HCT116 (cell line): ENCODE measurements at regions not wholly inside any gene's neighbourhood (a gene's known extent, or its start where the extent isn't known, plus 50 kb on each side); places are given as distances from the start of the nearest gene placed in this dataset.

Experiments
- ATAC-seq: fragments of 200-7000 bp; cut with Tn5 transposase; 2 replicates; pipeline ENCODE4 v1.9.1; 2020; ENCODE audit warnings: mild to moderate bottlenecking, moderate library complexity
- BruUV-seq: library from RNA; stranded (reverse); fragments of 400-500 nt; replicated peaks from 2 replicates; lab custom pipeline; 2021; lab: Mats Ljungman, UMichigan
- CTCF ChIA-PET: fragments of 300-600 bp; sonication (Branson Sonifier 250); formaldehyde crosslinking; loops from one replicate; lab custom pipeline; 2021; ENCODE audit warnings: antibody characterized with exemption; lab: Charles Lee
- POLR2A ChIA-PET: fragments of 300-600, 350-600 bp; sonication (Branson Sonifier 250); formaldehyde crosslinking; loops from one replicate; lab custom pipeline; 2021; ENCODE audit warnings: antibody characterized with exemption; lab: Charles Lee
- RAD21 ChIA-PET, 2 experiments: fragments of 300-600 bp; sonication (Branson Sonifier 250); formaldehyde crosslinking; loops; one replicate each; lab custom pipeline; 2023; ENCODE audit warnings: low total read pairs in 2 of 2; ENCODE audit not compliant: uncharacterized antibody in 2 of 2, unreplicated experiment in 2 of 2, low non-redundant PET in 1 of 2; lab: Charles Lee
- DNase-seq: peaks from one replicate; pipeline ENCODE4 v3.0.0-alpha.2; 2010; ENCODE audit warnings: low read depth, low spot score
- H2AFZ ChIP-seq: fragments of 200-600 bp; shearing (Covaris generic), sonication (generic); 2 replicates; pipeline ENCODE4 v1.6.1; 2017; ENCODE audit warnings: low read depth, mixed run types, mixed read lengths, antibody characterized with exemption, low read length; ENCODE audit not compliant: poor library complexity, severe bottlenecking
- H3K27ac ChIP-seq: 2 replicates; pipeline ENCODE4 v1.5.1; 2012; ENCODE audit warnings: low read depth, low read length
- H3K27me3 ChIP-seq: fragments of 200-600 bp; sonication (generic); 2 replicates; pipeline ENCODE4 v1.6.1; 2016; ENCODE audit warnings: mixed run types, low read length, mixed read lengths; ENCODE audit not compliant: insufficient read depth
- H3K36me3 ChIP-seq, 2 experiments: fragments of 200-500 bp in 1 of 2; fragments of 200-600 bp in 1 of 2; sonication (Bioruptor generic) in 1 of 2; sonication (generic) in 1 of 2; 2 replicates each; pipeline versions ENCODE4 v1.5.1 to v1.6.1; 2014 to 2016; ENCODE audit warnings: low read length in 2 of 2, inconsistent platforms in 1 of 2, mixed read lengths in 1 of 2, mixed run types in 1 of 2; ENCODE audit not compliant: insufficient read depth in 2 of 2, control insufficient read depth in 1 of 2
- H3K4me1 ChIP-seq, 2 experiments: fragments of 200-600 bp in 1 of 2; sonication (generic) in 1 of 2; 2 replicates each; pipeline versions ENCODE4 v1.5.1 to v1.6.1; 2012 to 2017; ENCODE audit warnings: low read length in 2 of 2, inconsistent platforms in 1 of 2, mild to moderate bottlenecking in 1 of 2, mixed read lengths in 1 of 2, mixed run types in 1 of 2, moderate library complexity in 1 of 2; ENCODE audit not compliant: insufficient read depth in 2 of 2, control insufficient read depth in 1 of 2
- H3K4me2 ChIP-seq: fragments of 200-600 bp; sonication (generic); 2 replicates; pipeline ENCODE4 v1.6.1; 2017; ENCODE audit warnings: mixed run types, low read length, mixed read lengths
- H3K4me3 ChIP-seq, 2 experiments: fragments of 200-600 bp in 1 of 2; sonication (generic) in 1 of 2; replicated peaks in 1 of 2; 2 replicates each; pipeline ENCODE4 v1.5.1; 2011 to 2016; ENCODE audit warnings: low read length in 2 of 2, control low read depth in 1 of 2, low read depth in 1 of 2, mild to moderate bottlenecking in 1 of 2, mixed read lengths in 1 of 2, mixed run types in 1 of 2
- H3K79me2 ChIP-seq: fragments of 200-600 bp; sonication (generic); 2 replicates; pipeline ENCODE4 v1.6.1; 2017; ENCODE audit warnings: mild to moderate bottlenecking, mixed run types, low read length, moderate library complexity, mixed read lengths; ENCODE audit not compliant: insufficient read depth
- H3K9ac ChIP-seq: fragments of 200-600 bp; sonication (generic); 2 replicates; pipeline ENCODE4 v1.6.1; 2016; ENCODE audit warnings: low read length, mixed read lengths
- H3K9me2 ChIP-seq: fragments of 200-600 bp; sonication (generic), shearing (Covaris generic); 2 replicates; pipeline ENCODE4 v1.6.1; 2017; ENCODE audit warnings: mixed run types, mild to moderate bottlenecking, moderate library complexity; ENCODE audit not compliant: insufficient read depth
- H3K9me3 ChIP-seq, 2 experiments: fragments of 200-500 bp in 1 of 2; fragments of 200-600 bp in 1 of 2; sonication (Bioruptor generic) in 1 of 2; sonication (generic) in 1 of 2; 2 replicates each; pipeline ENCODE4 v1.6.1; 2014 to 2017; ENCODE audit warnings: low read length in 2 of 2, mixed read lengths in 2 of 2, inconsistent platforms in 1 of 2, low read depth in 1 of 2, mild to moderate bottlenecking in 1 of 2, mixed run types in 1 of 2, moderate library complexity in 1 of 2; ENCODE audit not compliant: control insufficient read depth in 1 of 2, insufficient read depth in 1 of 2
- H4K20me1 ChIP-seq: fragments of 200-600 bp; sonication (generic), shearing (Covaris generic); 2 replicates; pipeline ENCODE4 v1.6.1; 2017; ENCODE audit warnings: mixed run types, mild to moderate bottlenecking, moderate library complexity; ENCODE audit not compliant: insufficient read depth
- CBX3 ChIP-seq: IDR thresholded peaks from 2 replicates; pipeline ENCODE4 v1.6.1; 2012; ENCODE audit warnings: low read depth
- EGR1 ChIP-seq: IDR thresholded peaks from 2 replicates; pipeline ENCODE4 v1.6.1; 2012; ENCODE audit warnings: low read depth
- EZH2 ChIP-seq: fragments of 200-600 bp; sonication (generic); IDR thresholded peaks from 2 replicates; pipeline ENCODE4 v1.6.1; 2017; ENCODE audit warnings: antibody characterized with exemption, mixed run types
- FOSL1 ChIP-seq: IDR thresholded peaks from 2 replicates; pipeline ENCODE4 v1.6.1; 2012; ENCODE audit warnings: low read depth
- JUND ChIP-seq: IDR thresholded peaks from 2 replicates; pipeline ENCODE4 v1.6.1; 2012
- MAX ChIP-seq: IDR thresholded peaks from 2 replicates; pipeline ENCODE4 v1.6.1; 2012
- POLR2A ChIP-seq: IDR thresholded peaks from 2 replicates; pipeline ENCODE4 v1.7.0; 2011; ENCODE audit warnings: borderline replicate concordance; ENCODE audit not compliant: insufficient read depth, insufficient read length; ENCODE audit errors: extremely low read depth
- POLR2AphosphoS5 ChIP-seq: IDR thresholded peaks from 2 replicates; pipeline ENCODE4 v1.6.1; 2011; ENCODE audit warnings: mild to moderate bottlenecking, low read depth, low read length, moderate library complexity
- SIN3A ChIP-seq: IDR thresholded peaks from 2 replicates; pipeline ENCODE4 v1.6.1; 2012; ENCODE audit warnings: low read depth
- YY1 ChIP-seq: IDR thresholded peaks from 2 replicates; pipeline ENCODE4 v1.6.1; 2011; ENCODE audit warnings: low read length, low read depth, moderate library complexity, mild to moderate bottlenecking; ENCODE audit not compliant: insufficient replicate concordance; ENCODE audit errors: extremely low read depth
- ZFX ChIP-seq: fragments of 450-650 bp; IDR thresholded peaks from 2 replicates; pipeline ENCODE4 v1.6.1; 2017
- ZNF274 ChIP-seq: fragments of 200-500 bp; sonication (Bioruptor generic); IDR thresholded peaks from 2 replicates; pipeline ENCODE4 v1.6.1; 2014; ENCODE audit warnings: mild to moderate bottlenecking, low read depth, low read length, inconsistent platforms
- intact Hi-C: fragments of 100-400 bp; cut with micrococcal nuclease; formaldehyde crosslinking; loops from 2 replicates; pipeline ENCODE4 v1.10.0; 2022
- TF ChIP-seq, protein P1 (sequence below), 3 experiments: fragments of 200-600 bp in 1 of 3; sonication (generic) in 1 of 3; IDR thresholded peaks in 2 of 3; conservative IDR thresholded peaks in 1 of 3; 2 replicates each; pipeline ENCODE4 v1.5.1; 2012 to 2017; ENCODE audit warnings: low read depth in 2 of 3, low read length in 2 of 3, antibody characterized with exemption in 1 of 3, borderline replicate concordance in 1 of 3, control low read depth in 1 of 3, mild to moderate bottlenecking in 1 of 3, mixed read lengths in 1 of 3, mixed run types in 1 of 3, moderate library complexity in 1 of 3; ENCODE audit not compliant: insufficient read depth in 1 of 3
- TF ChIP-seq, protein P2 (sequence below): IDR thresholded peaks from 2 replicates; pipeline ENCODE4 v1.6.1; 2012
- TF ChIP-seq, protein P3 (sequence below): IDR thresholded peaks from 2 replicates; pipeline ENCODE4 v1.6.1; 2011; ENCODE audit warnings: mild to moderate bottlenecking, low read length, moderate library complexity; ENCODE audit not compliant: insufficient replicate concordance; ENCODE audit errors: extremely low read depth

DNA sequence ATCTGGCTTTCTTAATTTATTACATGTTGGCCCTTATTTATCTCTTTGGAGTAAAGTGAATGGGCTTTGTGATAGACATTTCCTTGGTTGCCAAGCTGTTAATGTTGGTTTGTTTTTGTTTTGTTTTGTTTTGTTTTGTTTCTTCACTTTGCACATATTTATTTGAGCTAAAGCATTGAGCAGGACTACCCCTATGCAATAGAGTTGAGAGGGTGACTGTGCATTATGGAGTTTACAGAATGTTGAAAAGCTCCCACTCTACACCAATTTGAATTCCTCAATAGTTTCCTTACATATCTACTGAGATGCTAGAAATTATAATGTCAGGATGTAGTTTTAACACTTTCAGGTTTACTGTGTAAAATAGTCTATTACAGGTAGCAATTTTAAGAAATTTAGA lies 462.8 kb upstream of the CBLB start:
- H3K9me2 ChIP-seq = no peaks in the 10 kb centered on the region
- H3K27ac ChIP-seq = no peak overlapping the region
- no peaks in the 10 kb centered on the region for H3K36me3 ChIP-seq
- CTCF ChIA-PET = no interaction called here
- H3K79me2 ChIP-seq = no peaks in the 10 kb centered on the region
- RAD21 ChIA-PET = no interaction called here
- H3K4me1 ChIP-seq = peaks cover 0 to 20% of the 10 kb centered on the region in 2 experiments; a peak in 2 of 4 replicates
- TF ChIP-seq SIN3A (no peak), ZNF274 (no peak), FOSL1 (no peak), EZH2 (no peak), POLR2AphosphoS5 (no peak), ZFX (no peak), POLR2A (no peak), JUND (no peak), MAX (no peak), YY1 (no peak), CBX3 (no peak), EGR1 (no peak)
- TF ChIP-seq, protein P1, sequence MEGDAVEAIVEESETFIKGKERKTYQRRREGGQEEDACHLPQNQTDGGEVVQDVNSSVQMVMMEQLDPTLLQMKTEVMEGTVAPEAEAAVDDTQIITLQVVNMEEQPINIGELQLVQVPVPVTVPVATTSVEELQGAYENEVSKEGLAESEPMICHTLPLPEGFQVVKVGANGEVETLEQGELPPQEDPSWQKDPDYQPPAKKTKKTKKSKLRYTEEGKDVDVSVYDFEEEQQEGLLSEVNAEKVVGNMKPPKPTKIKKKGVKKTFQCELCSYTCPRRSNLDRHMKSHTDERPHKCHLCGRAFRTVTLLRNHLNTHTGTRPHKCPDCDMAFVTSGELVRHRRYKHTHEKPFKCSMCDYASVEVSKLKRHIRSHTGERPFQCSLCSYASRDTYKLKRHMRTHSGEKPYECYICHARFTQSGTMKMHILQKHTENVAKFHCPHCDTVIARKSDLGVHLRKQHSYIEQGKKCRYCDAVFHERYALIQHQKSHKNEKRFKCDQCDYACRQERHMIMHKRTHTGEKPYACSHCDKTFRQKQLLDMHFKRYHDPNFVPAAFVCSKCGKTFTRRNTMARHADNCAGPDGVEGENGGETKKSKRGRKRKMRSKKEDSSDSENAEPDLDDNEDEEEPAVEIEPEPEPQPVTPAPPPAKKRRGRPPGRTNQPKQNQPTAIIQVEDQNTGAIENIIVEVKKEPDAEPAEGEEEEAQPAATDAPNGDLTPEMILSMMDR (IDR thresholded peaks at IDR 0.05 in 2 of 3, conservative IDR thresholded peaks at IDR 0.05 in 1 of 3; ENCODE audit: borderline replicate concordance in 1 of 3, insufficient read depth in 1 of 3, low read depth in 2 of 3, low read length in 2 of 3) = no peak
- TF ChIP-seq, protein P2, sequence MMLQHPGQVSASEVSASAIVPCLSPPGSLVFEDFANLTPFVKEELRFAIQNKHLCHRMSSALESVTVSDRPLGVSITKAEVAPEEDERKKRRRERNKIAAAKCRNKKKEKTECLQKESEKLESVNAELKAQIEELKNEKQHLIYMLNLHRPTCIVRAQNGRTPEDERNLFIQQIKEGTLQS = no peak
- TF ChIP-seq, protein P3, sequence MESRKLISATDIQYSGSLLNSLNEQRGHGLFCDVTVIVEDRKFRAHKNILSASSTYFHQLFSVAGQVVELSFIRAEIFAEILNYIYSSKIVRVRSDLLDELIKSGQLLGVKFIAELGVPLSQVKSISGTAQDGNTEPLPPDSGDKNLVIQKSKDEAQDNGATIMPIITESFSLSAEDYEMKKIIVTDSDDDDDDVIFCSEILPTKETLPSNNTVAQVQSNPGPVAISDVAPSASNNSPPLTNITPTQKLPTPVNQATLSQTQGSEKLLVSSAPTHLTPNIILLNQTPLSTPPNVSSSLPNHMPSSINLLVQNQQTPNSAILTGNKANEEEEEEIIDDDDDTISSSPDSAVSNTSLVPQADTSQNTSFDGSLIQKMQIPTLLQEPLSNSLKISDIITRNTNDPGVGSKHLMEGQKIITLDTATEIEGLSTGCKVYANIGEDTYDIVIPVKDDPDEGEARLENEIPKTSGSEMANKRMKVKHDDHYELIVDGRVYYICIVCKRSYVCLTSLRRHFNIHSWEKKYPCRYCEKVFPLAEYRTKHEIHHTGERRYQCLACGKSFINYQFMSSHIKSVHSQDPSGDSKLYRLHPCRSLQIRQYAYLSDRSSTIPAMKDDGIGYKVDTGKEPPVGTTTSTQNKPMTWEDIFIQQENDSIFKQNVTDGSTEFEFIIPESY = no peak
- TF ChIP-seq, all 23 proteins: peak for 0
- no peak overlapping the region for H3K4me2 ChIP-seq
- intact Hi-C loops = no loop called here
- H3K9me3 ChIP-seq = no peaks in the 10 kb centered on the region
- POLR2A ChIA-PET = no interaction called here
- no peak overlapping the region for H3K4me3 ChIP-seq
- no peak for ATAC-seq
- no TSS peak for BruUV-seq
- no peak for DNase-seq
- no peak overlapping the region for H3K9ac ChIP-seq
- H4K20me1 ChIP-seq = no peaks in the 10 kb centered on the region
- no peaks in the 10 kb centered on the region for H3K27me3 ChIP-seq
- no peak overlapping the region for H2AFZ ChIP-seq
